CD1c-positive myeloid dendritic cell (primary cell): ENCODE measurements at regions not wholly inside any gene's neighbourhood (a gene's known extent, or its start where the extent isn't known, plus 50 kb on each side); places are given as distances from the start of the nearest gene placed in this dataset.

ENCODE experiments used
- DNase-seq: peaks from one replicate; pipeline ENCODE4 v3.0.0-alpha.2; 2016; ENCODE audit errors: extremely low spot score

GRCh38 chr5:167528651-167529050, 762.8 kb upstream of the WWC1 start:
- DNase-seq: no peak

- DNase-seq: no peak
These were observed 760.9 kb upstream of the WWC1 start for GRCh38 chr5:167530548-167530947.

GRCh38 chr5:167533814-167534795, 757.3 kb upstream of the WWC1 start:
- no peak for DNase-seq

- no peak for DNase-seq
These were observed 751.7 kb upstream of the WWC1 start for GRCh38 chr5:167539747-167540146.

GRCh38 chr5:167546270-167546669, 745.2 kb upstream of the WWC1 start:
- DNase-seq: no peak

- no peak for DNase-seq
These were observed 739.1 kb upstream of the WWC1 start for GRCh38 chr5:167552356-167552755.

- no peak for DNase-seq
These were observed 737.9 kb upstream of the WWC1 start for GRCh38 chr5:167553511-167553910.

GRCh38 chr5:167554564-167555290, 736.7 kb upstream of the WWC1 start:
- DNase-seq: no peak

- DNase-seq: no peak
These were observed 735.8 kb upstream of the WWC1 start for GRCh38 chr5:167555565-167556166.

- no peak for DNase-seq
These were observed 734.1 kb upstream of the WWC1 start for GRCh38 chr5:167557359-167557758.

GRCh38 chr5:167561796-167562195, 729.6 kb upstream of the WWC1 start:
- DNase-seq: no peak

- DNase-seq: no peak
These were observed 727.2 kb upstream of the WWC1 start for GRCh38 chr5:167564275-167564674.

- DNase-seq: no peak
These were observed 726.1 kb upstream of the WWC1 start for GRCh38 chr5:167565189-167565954.

- no peak for DNase-seq
These were observed 721.0 kb upstream of the WWC1 start for GRCh38 chr5:167570431-167570830.

GRCh38 chr5:167571824-167572223, 719.6 kb upstream of the WWC1 start:
- DNase-seq: no peak

- DNase-seq: no peak
These were observed 717.9 kb upstream of the WWC1 start for GRCh38 chr5:167573370-167574127.

- no peak for DNase-seq
These were observed 717.0 kb upstream of the WWC1 start for GRCh38 chr5:167574464-167574863.

- no peak for DNase-seq
These were observed 716.1 kb upstream of the WWC1 start for GRCh38 chr5:167575330-167575729.

- no peak for DNase-seq
These were observed 715.3 kb upstream of the WWC1 start for GRCh38 chr5:167576126-167576525.

GRCh38 chr5:167576897-167577296, 714.5 kb upstream of the WWC1 start:
- no peak for DNase-seq

- DNase-seq: no peak
These were observed 713.8 kb upstream of the WWC1 start for GRCh38 chr5:167577616-167578015.
